Gastroesophageal sphincter (tissue), 3 donors: ENCODE measurements at regions not wholly inside any gene's neighbourhood (a gene's known extent, or its start where the extent isn't known, plus 50 kb on each side); places are given as distances from the start of the nearest gene placed in this dataset.

Experiments used
- EP300 ChIP-seq: sonication (generic); formaldehyde crosslinking; IDR thresholded peaks from one replicate; pipeline ENCODE4 v1.6.1; 2017; ENCODE audit warnings: antibody characterized with exemption, mild to moderate bottlenecking
- POLR2A ChIP-seq, 2 donors: fragments of 450-650 bp; IDR thresholded peaks; one replicate each; pipeline ENCODE4 v1.6.1; 2017; ENCODE audit warnings: antibody characterized with exemption in 2 of 2, mild to moderate bottlenecking in 2 of 2, moderate library complexity in 1 of 2
- POLR2AphosphoS5 ChIP-seq: sonication (generic); formaldehyde crosslinking; IDR thresholded peaks from one replicate; pipeline ENCODE4 v1.6.1; 2017; ENCODE audit warnings: antibody characterized with exemption
- TF ChIP-seq, protein P1 (sequence below), 4 experiments: fragments of 200-600 bp in 2 of 4; fragments of 450-650 bp in 2 of 4; sonication (generic) in 1 of 4; IDR thresholded peaks; one replicate each; pipeline ENCODE4 v1.5.1; 2017 to 2019; ENCODE audit warnings: antibody characterized with exemption in 4 of 4, mild to moderate bottlenecking in 2 of 4, moderate library complexity in 2 of 4

DNA sequence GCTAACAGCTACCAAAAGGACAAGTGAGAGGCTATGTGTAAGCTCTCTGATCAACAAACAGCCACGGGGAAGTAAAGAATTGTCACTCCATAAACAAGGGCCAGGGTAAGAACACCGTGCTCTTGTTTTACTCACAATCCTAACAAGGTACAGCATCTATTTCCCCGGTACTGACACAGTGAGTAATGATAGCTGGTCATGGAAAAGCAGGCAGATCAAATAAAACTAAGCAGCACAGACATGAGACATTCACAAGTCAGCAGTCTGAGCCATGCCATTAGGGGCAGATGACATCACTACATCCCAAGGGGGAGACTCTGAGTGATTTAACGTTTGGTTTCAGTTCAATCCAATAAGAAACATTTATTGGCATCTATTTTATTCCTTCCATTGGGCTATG, 54.4 kb downstream of the ARL6IP4 start:
- TF ChIP-seq, protein P1, sequence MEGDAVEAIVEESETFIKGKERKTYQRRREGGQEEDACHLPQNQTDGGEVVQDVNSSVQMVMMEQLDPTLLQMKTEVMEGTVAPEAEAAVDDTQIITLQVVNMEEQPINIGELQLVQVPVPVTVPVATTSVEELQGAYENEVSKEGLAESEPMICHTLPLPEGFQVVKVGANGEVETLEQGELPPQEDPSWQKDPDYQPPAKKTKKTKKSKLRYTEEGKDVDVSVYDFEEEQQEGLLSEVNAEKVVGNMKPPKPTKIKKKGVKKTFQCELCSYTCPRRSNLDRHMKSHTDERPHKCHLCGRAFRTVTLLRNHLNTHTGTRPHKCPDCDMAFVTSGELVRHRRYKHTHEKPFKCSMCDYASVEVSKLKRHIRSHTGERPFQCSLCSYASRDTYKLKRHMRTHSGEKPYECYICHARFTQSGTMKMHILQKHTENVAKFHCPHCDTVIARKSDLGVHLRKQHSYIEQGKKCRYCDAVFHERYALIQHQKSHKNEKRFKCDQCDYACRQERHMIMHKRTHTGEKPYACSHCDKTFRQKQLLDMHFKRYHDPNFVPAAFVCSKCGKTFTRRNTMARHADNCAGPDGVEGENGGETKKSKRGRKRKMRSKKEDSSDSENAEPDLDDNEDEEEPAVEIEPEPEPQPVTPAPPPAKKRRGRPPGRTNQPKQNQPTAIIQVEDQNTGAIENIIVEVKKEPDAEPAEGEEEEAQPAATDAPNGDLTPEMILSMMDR (IDR thresholded peaks at IDR 0.05), result no peak
- TF ChIP-seq POLR2AphosphoS5 (no peak), EP300 (no peak), POLR2A (IDR thresholded peaks at IDR 0.05) (no peak)
